HG03108 (cell line): ENCODE measurements at regions not wholly inside any gene's neighbourhood (a gene's known extent, or its start where the extent isn't known, plus 50 kb on each side); places are given as distances from the start of the nearest gene placed in this dataset.

Source experiments
- ATAC-seq: cut with Tn5 transposase; IDR thresholded peaks from one replicate; pipeline ENCODE4 v1.9.1; 2021; ENCODE audit warnings: moderate library complexity; ENCODE audit not compliant: unreplicated experiment

DNA sequence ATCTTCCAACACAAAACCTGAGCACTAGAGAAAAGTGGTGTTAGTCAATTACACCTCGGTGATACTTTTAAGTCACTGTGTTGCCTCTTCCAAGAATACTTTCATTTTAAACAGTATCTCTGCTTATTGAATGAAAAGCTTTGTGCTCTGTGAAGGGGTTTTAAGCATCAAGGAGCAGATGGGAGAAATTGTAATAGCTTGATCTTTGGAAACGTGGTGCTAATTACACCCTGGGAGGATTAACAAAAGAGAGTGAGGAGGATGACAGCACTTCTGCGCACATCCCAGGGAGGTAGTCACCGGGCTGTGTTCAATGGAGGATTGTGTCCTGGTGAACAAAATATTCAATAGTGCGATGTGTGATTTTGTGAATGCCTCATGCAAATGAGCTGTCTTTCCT is 477.4 kb upstream of the ADAMTS16 start:
- no peak for ATAC-seq

DNA sequence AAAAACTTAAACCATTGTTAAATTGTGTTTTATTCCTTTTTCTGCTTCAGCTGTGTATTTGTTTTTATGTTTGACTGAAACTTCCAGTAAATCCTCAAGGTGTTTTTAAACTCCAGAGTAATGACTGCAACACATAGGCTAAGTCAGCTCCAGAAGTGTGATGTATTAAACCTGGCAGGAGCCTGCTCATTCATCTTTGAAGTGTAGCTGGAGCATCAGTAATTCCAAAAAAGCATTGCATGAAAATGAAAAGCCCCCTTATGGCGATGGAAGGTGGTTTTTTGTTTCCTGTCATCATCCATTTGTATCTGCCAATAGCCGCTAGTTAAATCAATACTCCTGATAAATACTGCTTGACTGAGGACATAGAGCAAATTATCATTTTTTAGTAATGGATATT is 474.2 kb upstream of the ADAMTS16 start:
- no peak for ATAC-seq

DNA sequence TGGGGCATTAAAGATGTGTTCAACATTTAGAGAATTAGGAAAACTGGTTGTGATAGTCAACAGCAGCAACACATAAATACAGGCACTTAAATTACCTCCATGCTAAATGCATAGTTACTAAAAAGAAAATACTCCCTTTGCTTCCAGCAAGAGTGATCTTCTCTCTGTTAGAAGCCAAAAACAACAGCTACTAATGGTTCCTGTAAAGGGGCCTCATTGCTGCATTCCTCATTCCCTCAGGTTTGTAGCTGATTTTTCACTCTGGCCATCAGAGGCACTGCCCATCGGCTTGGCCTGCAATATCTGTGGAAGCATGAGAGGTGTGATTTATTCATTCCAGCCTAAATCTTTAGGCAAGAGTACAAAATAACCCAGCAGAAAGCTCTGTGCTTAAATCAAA is 466.0 kb upstream of the ADAMTS16 start:
- no peak for ATAC-seq

DNA sequence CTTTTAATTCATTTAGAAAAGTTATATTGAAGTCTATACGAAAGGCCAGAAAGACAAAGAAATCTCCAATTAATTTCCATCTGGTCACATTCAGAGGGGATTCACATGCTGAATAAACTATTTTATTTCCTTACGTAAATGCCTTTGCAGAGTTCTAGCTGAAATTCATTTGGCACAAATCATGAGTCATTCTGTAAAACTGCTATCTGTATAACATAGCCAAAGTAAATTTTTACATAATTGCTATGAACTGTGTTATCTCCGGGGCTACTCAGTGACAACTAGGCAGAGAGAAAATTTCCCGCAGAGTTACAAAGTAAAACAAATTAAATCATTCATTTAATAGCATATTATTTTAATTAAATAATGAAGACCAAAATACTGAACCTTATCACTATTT is 463.2 kb upstream of the ADAMTS16 start:
- no peak for ATAC-seq

DNA sequence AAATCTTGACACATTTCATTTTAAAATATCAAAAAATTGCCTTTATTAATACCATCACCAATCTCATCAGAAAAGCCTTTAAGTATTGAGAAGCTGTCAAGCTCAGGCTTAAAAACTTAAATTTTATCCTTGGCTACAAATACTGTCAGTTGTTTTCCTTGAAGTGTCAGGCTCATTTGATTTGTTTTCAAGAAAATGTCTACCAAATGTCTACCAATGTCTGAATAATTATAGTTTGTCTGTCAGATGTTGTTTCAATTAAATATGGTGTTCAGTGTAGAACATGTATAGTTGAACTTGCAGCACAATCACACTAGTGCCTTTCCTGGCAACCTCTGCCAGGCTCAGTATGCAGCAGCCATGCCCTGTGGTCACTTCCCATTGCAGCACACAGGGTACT is 455.2 kb upstream of the ADAMTS16 start:
- no peak for ATAC-seq

DNA sequence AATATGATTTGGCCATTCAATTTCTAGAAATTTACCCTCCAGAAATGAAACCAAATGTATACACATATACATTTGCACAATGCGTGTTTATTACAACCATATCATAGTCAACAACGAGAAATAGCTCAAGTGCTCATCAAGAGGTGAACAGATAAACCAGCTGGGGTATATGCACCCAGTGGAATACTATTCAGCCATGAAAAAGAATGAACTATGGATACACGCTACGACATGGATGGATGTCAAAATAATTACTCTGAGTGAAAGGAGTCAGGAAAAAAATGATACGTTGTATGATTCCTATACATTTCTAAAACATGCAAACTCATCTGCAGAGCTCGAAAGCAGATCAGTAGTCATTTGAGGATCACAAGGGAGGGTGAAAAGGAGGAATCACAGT is 441.5 kb upstream of the ADAMTS16 start:
- ATAC-seq, result no peak

DNA sequence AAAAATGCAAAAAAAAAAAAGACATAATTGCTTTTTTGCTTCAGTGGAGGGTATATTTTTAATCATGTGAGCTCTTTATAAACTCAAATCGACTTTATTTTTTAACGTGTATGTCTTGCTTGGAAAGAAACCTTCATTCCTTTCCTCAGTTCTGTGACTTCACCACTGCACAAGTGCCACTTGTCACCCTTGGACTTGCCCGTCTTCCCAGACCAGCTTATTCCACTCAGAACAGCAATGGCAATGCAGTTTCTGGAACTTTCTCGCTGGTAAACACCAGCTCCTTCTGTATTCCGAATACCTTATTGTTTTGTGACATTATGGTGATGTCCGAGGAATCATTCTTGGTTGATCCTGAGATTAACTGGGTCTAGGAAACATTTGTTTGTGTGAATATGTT is 440.5 kb upstream of the ADAMTS16 start:
- ATAC-seq, result no peak

DNA sequence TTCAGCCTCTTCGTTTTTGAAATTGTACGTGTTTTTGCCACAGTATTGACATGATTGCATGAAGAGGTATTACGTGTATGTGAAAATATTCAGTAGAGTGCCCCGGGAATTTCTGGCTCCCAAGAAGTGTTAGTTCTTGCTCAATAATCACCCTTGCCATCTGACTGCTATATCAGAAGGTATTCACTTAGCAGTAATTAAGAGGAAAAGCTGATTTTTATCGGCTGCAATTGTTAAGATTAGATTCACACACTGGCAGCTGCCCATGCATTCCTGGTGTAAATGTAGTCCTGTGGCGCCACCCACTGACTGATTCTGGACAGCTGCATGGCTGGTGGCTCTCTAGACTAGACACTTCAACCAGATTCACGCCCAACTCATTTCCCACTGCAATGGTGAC is 440.1 kb upstream of the ADAMTS16 start:
- ATAC-seq, result no peak

DNA sequence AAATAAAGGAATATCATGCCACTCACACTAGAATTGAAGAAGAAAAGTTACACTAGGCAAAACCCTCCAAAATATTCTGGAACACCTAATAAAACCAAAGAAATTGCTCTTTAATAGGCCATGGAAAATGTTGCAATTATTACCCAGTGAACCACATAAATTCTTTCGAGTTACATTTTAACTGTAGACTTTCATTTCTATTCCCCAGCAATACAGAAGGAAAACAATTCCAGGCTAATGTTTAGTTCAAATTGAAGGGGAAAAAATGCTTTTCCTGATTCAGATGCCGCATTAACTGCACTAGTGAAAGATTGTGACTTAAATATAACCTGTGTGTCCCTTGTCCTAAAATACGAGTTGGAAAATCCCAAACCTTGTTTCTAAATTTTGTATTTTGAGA is 439.3 kb upstream of the ADAMTS16 start:
- no peak for ATAC-seq

DNA sequence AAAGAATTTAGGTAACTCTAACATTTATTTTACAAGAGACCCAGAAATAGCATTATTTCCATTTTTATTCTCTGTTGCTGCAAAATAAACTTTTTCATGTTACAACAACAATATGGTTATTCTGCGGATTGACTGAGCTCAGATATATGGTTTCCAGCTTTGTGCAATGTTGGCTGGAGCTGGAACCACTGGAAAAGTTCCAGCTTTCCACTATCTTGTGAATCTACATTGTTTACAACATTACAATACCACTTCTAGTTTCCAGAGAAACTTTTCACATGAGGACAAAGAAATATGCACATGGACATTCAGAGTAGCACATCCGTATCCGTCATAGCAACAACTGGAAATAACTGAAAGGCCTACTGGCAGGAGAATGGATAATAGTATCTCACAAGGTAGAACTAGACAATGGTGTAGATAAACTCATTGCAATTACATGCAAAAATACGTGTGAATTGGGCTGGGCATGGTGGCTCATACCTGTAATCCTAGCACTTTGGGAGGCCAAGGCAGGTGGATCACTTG is 436.1 kb upstream of the ADAMTS16 start:
- no peak for ATAC-seq

DNA sequence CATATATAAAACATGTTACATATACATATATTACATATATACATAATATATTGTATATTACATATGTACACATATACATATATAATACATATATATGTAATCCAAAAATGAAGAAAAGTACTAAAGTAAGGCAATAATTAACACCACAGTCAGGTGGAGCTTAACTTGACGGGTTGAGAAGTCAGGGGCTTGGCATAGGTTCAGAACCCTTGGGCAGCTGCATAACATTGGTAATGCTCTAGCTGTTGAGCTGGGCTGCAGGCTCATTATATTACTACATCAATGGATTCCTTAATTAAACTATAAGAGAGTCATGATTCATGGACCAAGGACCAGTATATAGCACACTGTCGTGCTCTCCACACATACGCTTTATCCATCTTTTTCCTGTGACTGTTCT is 435.2 kb upstream of the ADAMTS16 start:
- ATAC-seq, result no peak

DNA sequence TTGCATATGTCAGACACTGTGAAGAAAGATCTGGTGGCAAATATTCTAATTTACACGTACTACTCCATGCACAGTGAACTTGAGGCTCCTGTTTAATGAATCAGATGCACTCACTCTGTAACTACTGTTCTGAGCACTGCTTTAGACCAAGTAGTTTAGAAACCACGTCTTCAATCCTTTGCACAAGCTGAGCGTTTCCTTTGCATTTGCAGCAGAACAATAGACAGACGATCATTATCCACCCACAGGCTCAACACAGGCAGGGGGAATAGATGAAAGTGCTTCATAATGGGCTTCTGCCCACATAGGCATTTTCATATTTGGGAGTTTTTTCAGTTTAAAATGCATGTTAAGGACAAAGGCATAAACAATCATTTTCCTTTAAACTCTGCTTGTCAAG is 423.3 kb upstream of the ADAMTS16 start:
- ATAC-seq, result no peak

DNA sequence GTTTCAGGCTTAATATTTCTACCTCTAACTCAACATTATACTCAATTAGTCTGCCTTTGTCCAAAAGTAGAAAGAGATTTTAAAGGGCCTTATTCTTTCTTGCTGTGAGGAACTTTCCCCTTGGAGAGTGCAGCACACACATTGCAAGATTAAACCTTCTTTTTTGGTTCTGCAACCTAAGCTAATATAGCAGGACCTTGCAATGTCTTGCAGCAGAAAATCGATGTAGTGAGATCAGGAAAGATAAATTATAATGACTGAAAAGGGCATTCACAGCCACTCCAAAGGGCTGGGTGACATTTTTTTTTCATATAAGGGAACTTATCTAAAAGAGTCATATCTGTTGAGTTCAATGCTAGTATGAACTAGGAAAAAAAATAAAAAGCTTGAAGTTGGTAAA is 422.7 kb upstream of the ADAMTS16 start:
- no peak for ATAC-seq

DNA sequence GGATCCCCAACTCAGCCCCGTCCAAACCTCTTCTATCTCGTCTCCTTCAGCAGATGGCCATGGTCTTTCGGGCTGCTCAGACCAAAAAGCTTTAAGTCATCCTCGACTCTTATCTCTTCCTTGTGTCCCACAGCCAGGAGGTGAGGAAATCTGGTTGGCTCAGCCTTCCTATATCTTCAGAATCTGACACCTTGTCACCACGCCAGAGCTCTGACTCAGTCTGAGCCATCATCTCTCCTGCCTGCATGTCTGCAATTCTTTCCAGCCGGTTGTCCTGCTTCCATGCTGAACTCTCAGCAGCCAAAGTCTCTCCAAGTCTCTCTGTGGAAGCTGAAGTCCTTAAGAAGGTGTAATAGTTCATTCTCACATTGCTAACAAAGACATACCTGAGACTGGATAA is 419.3 kb upstream of the ADAMTS16 start:
- no peak for ATAC-seq

DNA sequence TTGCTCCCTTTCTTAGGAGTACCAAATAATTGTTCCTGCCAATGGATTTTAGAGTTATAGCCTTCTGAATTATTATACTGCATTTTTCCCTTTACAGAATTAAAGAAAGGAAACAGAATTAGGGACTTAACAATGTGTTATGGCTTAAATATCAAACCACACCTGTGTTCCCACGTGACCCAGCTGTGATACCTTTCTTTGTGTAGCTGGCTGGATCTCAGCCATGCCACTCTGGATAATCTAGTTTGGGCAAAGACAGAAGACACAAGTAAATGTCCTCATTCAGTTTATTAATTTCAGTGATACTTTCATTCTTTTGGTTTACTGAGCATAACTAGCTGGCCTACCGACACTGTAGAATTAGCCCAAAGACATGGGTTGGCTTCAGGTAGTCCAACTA is 417.2 kb upstream of the ADAMTS16 start:
- ATAC-seq, result no peak

DNA sequence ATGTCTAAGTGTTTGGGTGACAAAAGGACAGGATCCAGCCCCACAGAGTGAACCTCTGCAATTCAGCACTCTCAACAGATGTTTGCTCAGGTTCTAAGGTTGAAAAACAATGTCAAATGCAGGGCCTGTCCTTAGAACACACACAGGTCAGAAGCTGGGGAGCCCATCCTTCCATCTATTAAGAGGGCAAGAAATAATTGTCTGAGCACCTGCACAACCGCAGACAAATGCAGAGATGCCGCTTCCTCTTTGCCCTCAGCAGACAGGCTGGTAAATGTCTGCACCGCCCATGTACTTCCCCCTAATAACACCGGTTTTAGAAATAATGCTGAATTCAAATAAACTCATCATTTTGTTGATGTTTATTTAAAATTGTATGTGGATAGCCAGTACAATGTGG is 414.5 kb upstream of the ADAMTS16 start:
- no peak for ATAC-seq

DNA sequence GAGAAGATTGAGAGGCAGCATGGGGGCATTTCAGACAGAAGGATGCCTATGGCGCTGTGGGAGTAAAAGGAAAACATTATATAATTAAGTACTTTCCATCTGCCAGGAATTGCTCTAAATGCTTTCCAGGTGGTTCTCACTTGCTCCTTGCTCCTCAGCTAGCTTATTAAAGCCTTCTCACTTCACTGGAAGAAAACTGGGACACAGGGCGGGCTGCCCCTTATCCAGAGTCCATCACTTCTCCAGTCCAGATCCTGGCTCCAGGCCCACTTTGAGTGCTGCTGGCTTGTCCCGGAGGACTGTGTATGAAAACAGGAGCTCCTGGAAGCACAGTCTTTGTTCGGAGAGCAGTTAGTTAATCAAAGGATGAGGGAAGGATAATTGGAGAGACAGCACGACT is 409.9 kb upstream of the ADAMTS16 start:
- ATAC-seq, result no peak

DNA sequence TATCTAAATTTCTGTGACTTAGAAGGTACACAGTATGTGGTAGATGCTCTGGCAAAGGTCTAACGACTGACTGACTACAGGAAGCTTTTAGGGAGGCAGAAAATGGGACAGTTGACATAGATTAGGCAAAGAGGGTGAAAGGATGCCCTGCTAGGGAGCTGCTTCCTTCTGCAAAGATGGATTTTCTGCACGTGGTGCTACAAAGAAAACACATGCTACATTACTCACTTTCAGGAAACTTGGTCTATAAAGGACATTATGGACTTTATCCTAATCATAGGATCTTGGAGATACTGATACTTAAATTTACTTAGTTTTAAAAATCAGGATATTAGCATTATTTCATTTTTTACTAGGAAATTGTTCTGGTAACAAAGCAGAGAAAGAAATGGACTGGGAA is 405.8 kb upstream of the ADAMTS16 start:
- ATAC-seq, result no peak

DNA sequence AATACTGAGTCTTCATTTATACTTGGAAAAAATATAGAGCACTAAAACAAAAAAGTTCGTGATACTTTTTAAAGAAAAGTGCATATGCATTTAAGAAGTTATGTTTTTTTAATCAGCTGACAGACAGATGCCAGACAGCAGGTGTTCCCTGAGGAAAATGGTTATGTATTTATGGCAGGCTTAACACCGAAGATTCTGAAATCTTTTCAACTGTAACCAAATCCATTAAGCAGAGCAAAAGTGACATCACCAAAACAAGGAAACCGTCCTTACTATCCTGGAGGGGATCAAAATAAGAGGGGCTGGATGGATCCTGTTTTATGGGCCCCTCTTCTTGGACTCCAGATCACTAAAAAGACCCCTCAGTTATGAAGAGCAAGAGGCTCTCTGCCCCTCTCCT is 404.9 kb upstream of the ADAMTS16 start:
- ATAC-seq, result no peak

DNA sequence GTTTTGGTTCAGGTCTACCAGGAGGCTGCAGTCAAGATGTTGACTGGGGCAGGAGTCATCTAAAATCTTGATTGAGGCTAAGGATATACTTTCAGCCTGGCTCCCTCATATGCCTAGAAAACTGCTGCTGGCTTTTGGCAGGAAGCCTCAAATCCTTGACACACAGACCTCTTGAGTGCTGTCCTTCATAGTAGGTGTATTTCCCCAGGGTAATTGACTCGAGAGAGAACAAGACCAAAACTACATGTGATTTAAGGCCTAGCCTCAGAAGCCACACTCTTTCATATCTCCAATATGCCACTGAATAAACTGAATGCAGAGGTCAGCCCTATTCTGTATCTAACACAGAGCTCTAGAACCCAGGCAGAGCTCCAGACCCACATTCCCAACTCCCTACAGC is 402.3 kb upstream of the ADAMTS16 start:
- no peak for ATAC-seq

DNA sequence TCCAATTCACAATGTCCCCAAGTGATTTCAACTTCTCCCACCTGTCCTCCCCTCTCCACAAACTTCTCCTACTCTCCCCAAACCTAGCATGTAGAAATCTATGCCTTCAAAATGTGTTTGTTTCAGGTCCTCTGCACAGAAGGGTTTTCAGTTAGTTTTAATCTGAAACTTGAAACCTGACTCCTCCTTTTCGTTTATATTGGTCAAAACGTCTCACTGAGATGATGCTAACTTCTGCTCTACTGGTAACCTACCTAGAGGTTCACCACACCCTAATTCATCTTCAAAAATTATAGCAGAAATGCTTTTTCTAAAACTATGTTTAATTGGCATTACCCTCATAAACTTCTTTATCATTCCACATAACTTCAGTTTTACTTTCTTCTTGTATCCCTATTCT is 401.8 kb upstream of the ADAMTS16 start:
- ATAC-seq, result no peak

DNA sequence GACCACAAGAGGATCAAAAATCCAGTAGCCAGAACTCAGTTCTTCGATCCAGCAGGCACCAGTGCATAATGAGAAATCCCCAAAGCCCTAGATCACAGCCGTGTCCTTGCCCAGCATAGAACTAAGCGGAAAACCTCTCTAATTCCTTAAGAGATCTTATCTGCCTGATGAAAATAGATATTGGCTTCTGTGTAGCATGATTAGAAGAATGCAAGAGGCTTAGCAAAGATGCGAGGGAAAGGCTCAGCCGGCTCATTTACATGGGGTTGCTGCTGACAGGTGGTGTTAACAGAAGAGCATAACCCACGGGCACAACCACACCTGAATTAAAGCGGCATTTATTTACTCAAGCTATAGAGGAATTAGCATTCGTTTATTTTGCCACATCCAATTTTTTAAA is 400.0 kb upstream of the ADAMTS16 start:
- no peak for ATAC-seq

DNA sequence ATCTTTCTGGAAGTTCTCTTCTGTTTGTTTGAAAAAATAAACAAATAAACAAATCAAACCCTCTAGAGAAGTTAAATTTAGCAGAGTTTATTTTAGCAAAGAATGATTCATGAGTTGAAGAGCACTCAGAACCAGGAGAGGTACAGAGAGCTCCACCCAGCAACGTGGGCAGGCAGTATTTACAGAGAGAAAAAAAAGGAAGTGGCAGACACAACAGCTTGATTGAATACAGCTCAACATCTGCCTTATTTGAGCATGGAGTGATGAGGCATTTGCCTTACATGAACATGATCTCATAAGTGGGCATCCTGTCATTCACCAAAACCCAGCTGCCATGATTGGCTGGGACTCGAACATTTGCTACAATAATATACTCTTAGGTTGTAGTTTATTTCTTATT is 381.6 kb upstream of the ADAMTS16 start:
- no peak for ATAC-seq

DNA sequence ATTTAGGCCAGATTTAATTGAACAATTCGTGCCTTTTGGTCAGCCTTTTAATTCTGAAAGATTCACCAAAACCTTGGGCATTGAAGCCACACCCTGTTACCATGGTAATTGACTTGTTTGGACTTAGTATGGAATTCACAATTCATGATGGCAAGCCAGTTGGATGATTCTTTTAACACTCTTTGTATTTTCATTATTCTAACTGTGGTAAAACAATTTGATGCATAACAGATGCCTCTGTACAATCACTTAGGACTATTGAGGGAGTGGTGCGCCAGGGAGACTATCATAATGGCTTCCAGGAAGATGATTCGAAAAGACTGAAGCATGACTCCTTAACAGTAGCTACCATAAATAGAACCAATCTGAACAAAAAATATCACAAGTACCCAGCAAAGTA is 381.1 kb upstream of the ADAMTS16 start:
- no peak for ATAC-seq
